Amygdala (tissue), 56 donors: ENCODE measurements at regions not wholly inside any gene's neighbourhood (a gene's known extent, or its start where the extent isn't known, plus 50 kb on each side); places are given as distances from the start of the nearest gene placed in this dataset.
A peak's percentile ranks its signal among the peaks of the same experiment; 100 is the strongest.
"Not testable (repeated sequence)": the region's sequence is repeated elsewhere in the genome, so short reads cannot be mapped to it uniquely, and the experiment has no call there.

Source experiments
- DNase-seq, 56 donors: peaks; one replicate each; lab custom pipeline; 2025; lab: John Stamatoyannopoulos, UW

GRCh38 chr6:150681578-150682395 lies 82.1 kb downstream of the PLEKHG1 start:
- DNase-seq = no peak

- DNase-seq = no peak
Observed at GRCh38 chr6:150683320-150683719, 83.6 kb downstream of the PLEKHG1 start.

GRCh38 chr6:150684161-150684560 lies 84.5 kb downstream of the PLEKHG1 start:
- DNase-seq = no peak

GRCh38 chr6:150684714-150685459 lies 85.2 kb downstream of the PLEKHG1 start:
- no peak for DNase-seq

- DNase-seq = peak in 3 of 56 donors; percentile 5 to 26 (median 13)
Observed at GRCh38 chr6:150685860-150686259, 86.2 kb downstream of the PLEKHG1 start.

- DNase-seq = no peak
Observed at GRCh38 chr6:150686566-150686965, 86.9 kb downstream of the PLEKHG1 start.

GRCh38 chr6:150687508-150687907 lies 87.8 kb downstream of the PLEKHG1 start:
- no peak for DNase-seq

- DNase-seq = no peak
Observed at GRCh38 chr6:150689900-150690590, 90.4 kb downstream of the PLEKHG1 start.

GRCh38 chr6:150690681-150691080 lies 91.0 kb downstream of the PLEKHG1 start:
- DNase-seq = no peak

GRCh38 chr6:150691463-150691862 lies 91.8 kb downstream of the PLEKHG1 start:
- DNase-seq = no peak

GRCh38 chr6:150692604-150693003 lies 92.9 kb downstream of the PLEKHG1 start:
- no peak for DNase-seq

- DNase-seq = no peak
Observed at GRCh38 chr6:150694889-150695288, 95.2 kb downstream of the PLEKHG1 start.

GRCh38 chr6:150695652-150696051 lies 96.0 kb downstream of the PLEKHG1 start:
- DNase-seq = no peak

- no peak for DNase-seq
Observed at GRCh38 chr6:150696190-150696589, 96.5 kb downstream of the PLEKHG1 start.

GRCh38 chr6:150696918-150697317 lies 97.2 kb downstream of the PLEKHG1 start:
- DNase-seq = not testable (repeated sequence)

- no peak for DNase-seq
Observed at GRCh38 chr6:150697515-150697914, 97.8 kb downstream of the PLEKHG1 start.

- no peak for DNase-seq
Observed at GRCh38 chr6:150698391-150698790, 98.7 kb downstream of the PLEKHG1 start.

- DNase-seq = peak in 3 of 56 donors; percentile 8 to 28 (median 12)
Observed at GRCh38 chr6:150702675-150703074, 103.0 kb downstream of the PLEKHG1 start.

- DNase-seq = no peak
Observed at GRCh38 chr6:150704447-150705192, 104.9 kb downstream of the PLEKHG1 start.

GRCh38 chr6:150705392-150705791 lies 105.7 kb downstream of the PLEKHG1 start:
- no peak for DNase-seq
